Gastroesophageal sphincter (tissue), 3 donors: ENCODE measurements at regions not wholly inside any gene's neighbourhood (a gene's known extent, or its start where the extent isn't known, plus 50 kb on each side); places are given as distances from the start of the nearest gene placed in this dataset.

Experiments used
- CTCF ChIP-seq, 4 experiments: fragments of 200-600 bp in 2 of 4; fragments of 450-650 bp in 2 of 4; sonication (generic) in 1 of 4; IDR thresholded peaks; one replicate each; pipeline ENCODE4 v1.5.1; 2017 to 2019; ENCODE audit warnings: antibody characterized with exemption in 4 of 4, mild to moderate bottlenecking in 2 of 4, moderate library complexity in 2 of 4
- POLR2A ChIP-seq, 2 donors: fragments of 450-650 bp; IDR thresholded peaks; one replicate each; pipeline ENCODE4 v1.6.1; 2017; ENCODE audit warnings: antibody characterized with exemption in 2 of 2, mild to moderate bottlenecking in 2 of 2, moderate library complexity in 1 of 2
- POLR2AphosphoS5 ChIP-seq: sonication (generic); formaldehyde crosslinking; IDR thresholded peaks from one replicate; pipeline ENCODE4 v1.6.1; 2017; ENCODE audit warnings: antibody characterized with exemption

GRCh38 chr2:204175552-204176271 is 239.1 kb downstream of the ICOS start:
- TF ChIP-seq POLR2A (IDR thresholded peaks at IDR 0.05) (no peak), CTCF (IDR thresholded peaks at IDR 0.05) (no peak), POLR2AphosphoS5 (no peak)
